Mesothelial cell of epicardium (in vitro differentiated cells): ENCODE measurements at regions not wholly inside any gene's neighbourhood (a gene's known extent, or its start where the extent isn't known, plus 50 kb on each side); places are given as distances from the start of the nearest gene placed in this dataset.

Experiments
- DNase-seq, 2 experiments: peaks; one replicate each; pipeline ENCODE4 v3.0.0; 2021; ENCODE audit warnings: low spot score in 2 of 2; ENCODE audit not compliant: unreplicated experiment in 2 of 2
- H3K27ac Mint-ChIP-seq: 2 replicates; pipeline ENCODE4 v1.8.0; 2021; ENCODE audit warnings: mixed read lengths
- H3K27me3 Mint-ChIP-seq: 2 replicates; pipeline ENCODE4 v1.8.0; 2021; ENCODE audit warnings: low read depth, mixed read lengths
- H3K36me3 Mint-ChIP-seq: 2 replicates; pipeline ENCODE4 v1.8.0; 2021; ENCODE audit warnings: mixed read lengths
- H3K4me1 Mint-ChIP-seq: 2 replicates; pipeline ENCODE4 v1.8.0; 2021; ENCODE audit warnings: mixed read lengths
- H3K4me3 Mint-ChIP-seq: 2 replicates; pipeline ENCODE4 v1.8.0; 2021; ENCODE audit warnings: mild to moderate bottlenecking, moderate library complexity, mixed read lengths
- H3K9me3 Mint-ChIP-seq: 2 replicates; pipeline ENCODE4 v1.8.0; 2021; ENCODE audit warnings: mixed read lengths
- CTCF ChIP-seq: fragments of 200-600 bp; sonication (generic); IDR thresholded peaks from one replicate; pipeline ENCODE4 v1.5.0; 2021; ENCODE audit warnings: antibody characterized with exemption; ENCODE audit not compliant: unreplicated experiment

DNA sequence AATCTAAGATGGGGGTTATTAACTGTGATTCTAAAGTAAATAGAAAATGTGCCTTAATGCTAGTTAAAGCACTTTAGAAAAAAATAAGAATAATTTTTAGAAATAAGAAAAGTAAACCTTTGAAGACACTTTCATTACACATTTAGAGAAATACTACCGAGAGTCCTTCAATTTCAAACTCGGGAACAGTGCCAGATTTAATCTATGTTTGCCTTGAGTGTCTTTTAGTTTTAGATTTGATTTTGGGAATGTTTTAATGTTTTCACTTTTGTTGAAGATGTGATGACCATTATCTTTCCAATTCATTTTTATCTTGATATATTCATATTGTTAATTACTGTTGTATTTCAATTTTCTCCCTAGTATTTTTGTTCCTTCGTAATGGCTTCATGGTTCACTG lies 592.7 kb upstream of the MGMT start:
- no peak overlapping the region for H3K27ac Mint-ChIP-seq
- H3K4me3 Mint-ChIP-seq: no peak overlapping the region

DNA sequence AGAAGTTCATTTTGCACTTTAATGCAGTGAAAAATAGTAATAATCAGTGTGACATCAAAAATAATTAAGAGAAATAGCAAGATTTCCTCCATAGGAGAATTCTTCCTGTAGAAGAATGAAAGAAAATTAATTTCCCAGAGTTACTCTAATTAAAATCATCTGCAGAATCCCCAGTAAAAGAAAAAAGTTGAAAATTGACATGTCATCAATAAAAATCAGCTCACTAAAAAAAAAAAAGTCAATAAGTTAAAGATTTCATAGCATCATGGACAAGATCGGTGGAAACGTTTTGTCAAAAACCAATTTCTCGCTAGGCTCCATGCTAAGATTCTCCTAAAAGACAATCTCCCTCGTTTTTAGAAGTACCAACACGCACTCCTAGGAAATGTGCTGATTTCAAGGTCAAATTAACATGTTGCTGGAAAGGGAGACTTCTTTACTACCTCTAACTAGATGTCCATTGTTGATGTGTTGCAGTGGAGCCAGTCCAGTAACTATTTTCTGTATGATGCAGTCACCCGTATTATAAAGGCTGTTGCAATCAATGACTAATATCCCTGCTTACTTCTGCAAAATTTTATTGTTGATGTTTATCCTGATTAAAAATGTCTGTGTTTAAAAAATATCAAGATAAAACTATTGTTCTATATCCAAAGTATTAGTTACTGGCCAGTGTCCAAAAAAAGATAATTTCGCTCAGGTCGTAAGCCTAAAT lies 591.9 kb upstream of the MGMT start:
- no peak for DNase-seq
- H3K36me3 Mint-ChIP-seq: no peaks in the 10 kb centered on the region
- no peak overlapping the region for H3K4me3 Mint-ChIP-seq
- H3K27me3 Mint-ChIP-seq: peaks cover 14% of the 10 kb centered on the region
- no peaks in the 10 kb centered on the region for H3K9me3 Mint-ChIP-seq
- no peak for TF ChIP-seq CTCF
- no peak overlapping the region for H3K27ac Mint-ChIP-seq
- H3K4me1 Mint-ChIP-seq: peaks cover 8% of the 10 kb centered on the region

More for the DNA sequence above, 592.7 kb upstream of the MGMT start:
- Mint-ChIP-seq H3K36me3 (no peaks in the 10 kb centered on the region), H3K4me1 (peaks cover 12% of the 10 kb centered on the region), H3K9me3 (no peaks in the 10 kb centered on the region), H3K27me3 (peaks cover 12% of the 10 kb centered on the region)
- DNase-seq: no peak
- no peak for TF ChIP-seq CTCF

GRCh38 chr10:128875956-128876736 lies 590.9 kb upstream of the MGMT start:
- Mint-ChIP-seq H3K9me3 (no peaks in the 10 kb centered on the region), H3K27me3 (peaks cover 18% of the 10 kb centered on the region), H3K4me3 (no peak overlapping the region), H3K36me3 (no peaks in the 10 kb centered on the region), H3K4me1 (peaks cover 8% of the 10 kb centered on the region), H3K27ac (no peak overlapping the region)
- peak in 1 of 2 experiments; percentile 33 for DNase-seq
- TF ChIP-seq CTCF: no peak

GRCh38 chr10:128877141-128877540 lies 589.9 kb upstream of the MGMT start:
- Mint-ChIP-seq H3K4me3 (no peak overlapping the region), H3K9me3 (no peaks in the 10 kb centered on the region), H3K4me1 (peaks cover 8% of the 10 kb centered on the region), H3K36me3 (no peaks in the 10 kb centered on the region), H3K27ac (no peak overlapping the region), H3K27me3 (peaks cover 20% of the 10 kb centered on the region)
- TF ChIP-seq CTCF: no peak
- DNase-seq: no peak

- Mint-ChIP-seq H3K27me3 (peaks cover 20% of the 10 kb centered on the region), H3K36me3 (no peaks in the 10 kb centered on the region), H3K4me1 (peaks cover 8% of the 10 kb centered on the region), H3K27ac (no peak overlapping the region), H3K9me3 (no peaks in the 10 kb centered on the region), H3K4me3 (no peak overlapping the region)
- DNase-seq: no peak
- no peak for TF ChIP-seq CTCF
These were observed 589.1 kb upstream of the MGMT start for GRCh38 chr10:128877936-128878335.
